ENCODE measurements at regions not wholly inside any gene's neighbourhood (a gene's known extent, or its start where the extent isn't known, plus 50 kb on each side); places are given as distances from the start of the nearest gene placed in this dataset.

GRCh38 chr10:47159361-47160260 lies 140.4 kb upstream of the GDF10 start:
- TF ChIP-seq CTCF (IDR thresholded peaks at IDR 0.05), result no peak
- ATAC-seq (ENCODE audit: low FRiP score), result no peak
- DNase-seq (ENCODE audit: low spot score), result no peak

- ATAC-seq (ENCODE audit: low FRiP score), result no peak
- DNase-seq (ENCODE audit: low spot score), result no peak
- no peak for TF ChIP-seq CTCF (IDR thresholded peaks at IDR 0.05)
Observed at GRCh38 chr10:47160261-47160908, 139.6 kb upstream of the GDF10 start.

GRCh38 chr10:47160967-47161366 lies 139.0 kb upstream of the GDF10 start:
- DNase-seq (ENCODE audit: low spot score) (no peak), ATAC-seq (ENCODE audit: low FRiP score) (no peak)
- TF ChIP-seq CTCF (IDR thresholded peaks at IDR 0.05), result no peak

- TF ChIP-seq CTCF (IDR thresholded peaks at IDR 0.05), result no peak
- ATAC-seq (ENCODE audit: low FRiP score) (no peak), DNase-seq (ENCODE audit: low spot score) (no peak)
Observed at GRCh38 chr10:47161465-47161864, 138.5 kb upstream of the GDF10 start.

- DNase-seq (ENCODE audit: low spot score), result no peak
- no peak for ATAC-seq (ENCODE audit: low FRiP score)
Observed at GRCh38 chr10:47164126-47164799, 135.7 kb upstream of the GDF10 start.

GRCh38 chr10:47164800-47165128 lies 135.2 kb upstream of the GDF10 start:
- DNase-seq (ENCODE audit: low spot score) (no peak), ATAC-seq (ENCODE audit: low FRiP score) (no peak)
- TF ChIP-seq CTCF (IDR thresholded peaks at IDR 0.05), result no peak

More at GRCh38 chr10:47164126-47164799, 135.7 kb upstream of the GDF10 start:
- TF ChIP-seq CTCF (IDR thresholded peaks at IDR 0.05), result no peak
